Ishikawa (cell line): ENCODE measurements at regions not wholly inside any gene's neighbourhood (a gene's known extent, or its start where the extent isn't known, plus 50 kb on each side); places are given as distances from the start of the nearest gene placed in this dataset.

Experiments used
- CREB1 ChIP-seq: IDR thresholded peaks from 2 replicates; pipeline ENCODE4 v1.6.1; 2012; ENCODE audit warnings: low read depth
- EP300 ChIP-seq: IDR thresholded peaks from 2 replicates; pipeline ENCODE4 v1.6.1; 2012; ENCODE audit warnings: borderline replicate concordance
- FOXM1 ChIP-seq: IDR thresholded peaks from 2 replicates; pipeline ENCODE4 v1.6.1; 2012; ENCODE audit warnings: low read depth, borderline replicate concordance
- NFIC ChIP-seq: IDR thresholded peaks from 2 replicates; pipeline ENCODE4 v1.6.1; 2012
- TAF1 ChIP-seq: IDR thresholded peaks from 2 replicates; pipeline ENCODE4 v1.6.1; 2012; ENCODE audit warnings: low read depth, mild to moderate bottlenecking
- TCF12 ChIP-seq: IDR thresholded peaks from 2 replicates; pipeline ENCODE4 v1.6.1; 2012; ENCODE audit warnings: low read depth
- USF1 ChIP-seq: IDR thresholded peaks from 2 replicates; pipeline ENCODE4 v1.6.1; 2012
- YY1 ChIP-seq: IDR thresholded peaks from 2 replicates; pipeline ENCODE4 v1.6.1; 2012; ENCODE audit warnings: low read depth
- ZBTB7A ChIP-seq: IDR thresholded peaks from 2 replicates; pipeline ENCODE4 v1.6.1; 2012; ENCODE audit warnings: low read depth
- TF ChIP-seq, protein P1 (sequence below): IDR thresholded peaks from 2 replicates; pipeline ENCODE4 v1.6.1; 2012; ENCODE audit warnings: low read depth, mild to moderate bottlenecking
- TF ChIP-seq, protein P2 (sequence below): IDR thresholded peaks from 2 replicates; pipeline ENCODE4 v1.6.1; 2012

DNA sequence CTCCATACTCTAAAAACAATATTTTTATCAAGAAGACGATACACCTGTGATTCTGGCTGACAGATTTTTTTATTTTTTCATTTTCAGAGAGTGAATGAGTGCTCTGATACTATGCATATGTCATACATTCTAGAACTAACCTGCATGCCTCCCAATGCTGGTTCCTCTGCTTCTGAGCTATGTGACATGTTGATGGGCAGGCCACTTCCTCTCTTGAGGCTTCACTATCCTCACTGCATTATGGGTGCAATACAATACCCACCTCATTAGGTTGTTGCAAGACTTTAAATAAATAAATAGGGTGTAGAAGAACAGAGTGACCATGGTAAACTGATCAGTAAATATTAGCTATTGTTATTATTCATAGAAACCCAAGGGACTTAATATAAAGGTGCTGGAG lies 408.3 kb downstream of the HNRNPD start:
- no peak for TF ChIP-seq CREB1
- no peak for TF ChIP-seq FOXM1
- TF ChIP-seq, protein P1, sequence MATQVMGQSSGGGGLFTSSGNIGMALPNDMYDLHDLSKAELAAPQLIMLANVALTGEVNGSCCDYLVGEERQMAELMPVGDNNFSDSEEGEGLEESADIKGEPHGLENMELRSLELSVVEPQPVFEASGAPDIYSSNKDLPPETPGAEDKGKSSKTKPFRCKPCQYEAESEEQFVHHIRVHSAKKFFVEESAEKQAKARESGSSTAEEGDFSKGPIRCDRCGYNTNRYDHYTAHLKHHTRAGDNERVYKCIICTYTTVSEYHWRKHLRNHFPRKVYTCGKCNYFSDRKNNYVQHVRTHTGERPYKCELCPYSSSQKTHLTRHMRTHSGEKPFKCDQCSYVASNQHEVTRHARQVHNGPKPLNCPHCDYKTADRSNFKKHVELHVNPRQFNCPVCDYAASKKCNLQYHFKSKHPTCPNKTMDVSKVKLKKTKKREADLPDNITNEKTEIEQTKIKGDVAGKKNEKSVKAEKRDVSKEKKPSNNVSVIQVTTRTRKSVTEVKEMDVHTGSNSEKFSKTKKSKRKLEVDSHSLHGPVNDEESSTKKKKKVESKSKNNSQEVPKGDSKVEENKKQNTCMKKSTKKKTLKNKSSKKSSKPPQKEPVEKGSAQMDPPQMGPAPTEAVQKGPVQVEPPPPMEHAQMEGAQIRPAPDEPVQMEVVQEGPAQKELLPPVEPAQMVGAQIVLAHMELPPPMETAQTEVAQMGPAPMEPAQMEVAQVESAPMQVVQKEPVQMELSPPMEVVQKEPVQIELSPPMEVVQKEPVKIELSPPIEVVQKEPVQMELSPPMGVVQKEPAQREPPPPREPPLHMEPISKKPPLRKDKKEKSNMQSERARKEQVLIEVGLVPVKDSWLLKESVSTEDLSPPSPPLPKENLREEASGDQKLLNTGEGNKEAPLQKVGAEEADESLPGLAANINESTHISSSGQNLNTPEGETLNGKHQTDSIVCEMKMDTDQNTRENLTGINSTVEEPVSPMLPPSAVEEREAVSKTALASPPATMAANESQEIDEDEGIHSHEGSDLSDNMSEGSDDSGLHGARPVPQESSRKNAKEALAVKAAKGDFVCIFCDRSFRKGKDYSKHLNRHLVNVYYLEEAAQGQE, result no peak
- TF ChIP-seq EP300, result no peak
- no peak for TF ChIP-seq YY1
- no peak for TF ChIP-seq TAF1
- no peak for TF ChIP-seq ZBTB7A
- TF ChIP-seq NFIC, result no peak
- TF ChIP-seq, protein P2, sequence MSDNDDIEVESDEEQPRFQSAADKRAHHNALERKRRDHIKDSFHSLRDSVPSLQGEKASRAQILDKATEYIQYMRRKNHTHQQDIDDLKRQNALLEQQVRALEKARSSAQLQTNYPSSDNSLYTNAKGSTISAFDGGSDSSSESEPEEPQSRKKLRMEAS, result no peak
- no peak for TF ChIP-seq USF1
- TF ChIP-seq TCF12, result no peak
